Heart left ventricle (tissue), 16 donors: ENCODE measurements at regions not wholly inside any gene's neighbourhood (a gene's known extent, or its start where the extent isn't known, plus 50 kb on each side); places are given as distances from the start of the nearest gene placed in this dataset.
"Not testable (repeated sequence)": the region's sequence is repeated elsewhere in the genome, so short reads cannot be mapped to it uniquely, and the experiment has no call there.

ENCODE experiments used
- ATAC-seq, 4 donors: fragments of 200-7000 bp; cut with Tn5 transposase; one replicate each; pipeline ENCODE4 v1.9.1; 2020 to 2022; ENCODE audit warnings: moderate library complexity in 4 of 4, mild to moderate bottlenecking in 3 of 4, moderate number of reproducible peaks in 1 of 4
- DNase-seq, 5 donors: peaks; one replicate each; pipeline ENCODE4 v3.0.0-alpha.2; 2020
- H3K27ac ChIP-seq, 12 donors: fragments of 200-600 bp; sonication (generic) in 4 of 12; one replicate each; pipeline versions ENCODE4 v1.5.0 to v1.8.0; 2016 to 2022; ENCODE audit warnings: mild to moderate bottlenecking in 2 of 12
- H3K27me3 ChIP-seq, 9 donors: fragments of 200-600 bp; sonication (generic) in 2 of 9; one replicate each; pipeline versions ENCODE4 v1.5.1 to v1.8.0; 2016 to 2022; ENCODE audit warnings: mild to moderate bottlenecking in 3 of 9
- H3K36me3 ChIP-seq, 9 donors: fragments of 200-600 bp; sonication (generic) in 2 of 9; one replicate each; pipeline versions ENCODE4 v1.5.0 to v1.8.0; 2018 to 2022; ENCODE audit warnings: mild to moderate bottlenecking in 2 of 9
- H3K4me1 ChIP-seq, 12 donors: fragments of 200-600 bp; sonication (generic) in 4 of 12; one replicate each; pipeline versions ENCODE4 v1.5.0 to v1.8.0; 2016 to 2022; ENCODE audit warnings: mild to moderate bottlenecking in 3 of 12
- H3K4me3 ChIP-seq, 12 donors: fragments of 200-600 bp; sonication (generic) in 4 of 12; one replicate each; pipeline versions ENCODE4 v1.5.0 to v1.8.0; 2017 to 2022; ENCODE audit warnings: mild to moderate bottlenecking in 9 of 12, moderate library complexity in 4 of 12
- H3K9me3 ChIP-seq, 12 donors: fragments of 200-600 bp; sonication (generic) in 4 of 12; one replicate each; pipeline versions ENCODE4 v1.5.0 to v1.8.0; 2016 to 2022; ENCODE audit warnings: mild to moderate bottlenecking in 1 of 12
- POLR2A ChIP-seq, 2 donors: fragments of 450-650 bp; IDR thresholded peaks; one replicate each; pipeline ENCODE4 v1.6.1; 2017; ENCODE audit warnings: antibody characterized with exemption in 2 of 2, mild to moderate bottlenecking in 2 of 2, moderate library complexity in 2 of 2
- WGBS, 4 donors: extraction: QIAGEN DNeasy Blood & Tissue Kit in 2 of 4; methylation state at CpG; one replicate each; pipeline versions ENCODE4 v1.1.5 to v1.1.7; 2013 to 2018; 5-methylcytosine and 5-hydroxymethylcytosine counted together
- intact Hi-C, 10 donors: fragments of 100-400 bp; cut with DNase I; formaldehyde crosslinking; loops; one replicate each; pipeline versions ENCODE4 v1.11.1 to v1.14.2; 2022
- TF ChIP-seq, protein P1 (sequence below), 12 donors: fragments of 200-600 bp; sonication (generic) in 4 of 12; IDR thresholded peaks; one replicate each; pipeline versions ENCODE4 v1.5.0 to v1.8.0; 2018 to 2022; ENCODE audit warnings: antibody characterized with exemption in 12 of 12, mild to moderate bottlenecking in 5 of 12
- donor health status: ischemic (EF 13 %, LVEDD 7.1; RV severe dilation, severe dysfunction).
- donor health status: healthy with polysubstance abuse.
- donor health status: DM: no; HTN: yes; CAD: no.
- donor health status: DM: no; HTN: no; CAD: no.
- donor health status: ischemic (EF 25% LVEDD 6.9; RV normal size, moderate dysfunction).
- donor health status: ischemic (EF 25% LVEDD 5.7; RV mildly dilated, moderate dysfunction).
- donor health status: healthy.
- donor health status: DM: yes; HTN: yes; CAD: no.
- donor health status: ischemic (EF 35%, LVEDD 5.7; RV mildly dilated, moderate dysfunction).
- donor health status: nonischemic (EF 11% LVEDD 7.7; RV severe dilation, severe dysfunction).
- donor health status: DM: yes; HTN: yes; CAD: no.
- donor health status: PGD.
- donor health status: ischemic (EF 29% LVEDD 5.4; RV normal size, mild dysfunction).
- donor health status: nonischemic (EF 23%, LVEDD 6.1; RV moderate dilation, normal function).

- Histone ChIP-seq H3K4me1 (no peaks in the 10 kb centered on the region), H3K27me3 (peaks cover 0 to 8% (median 0%) of the 10 kb centered on the region in 9 donors), H3K36me3 (no peaks in the 10 kb centered on the region), H3K9me3 (no peaks in the 10 kb centered on the region), H3K4me3 (no peak overlapping the region), H3K27ac (no peak overlapping the region)
- WGBS, 4 donors, result 19 to 36% (median 25%) methylated on average over 2 of the region's 2 CpGs
- ATAC-seq (no peak), DNase-seq (no peak)
- TF ChIP-seq, protein P1, sequence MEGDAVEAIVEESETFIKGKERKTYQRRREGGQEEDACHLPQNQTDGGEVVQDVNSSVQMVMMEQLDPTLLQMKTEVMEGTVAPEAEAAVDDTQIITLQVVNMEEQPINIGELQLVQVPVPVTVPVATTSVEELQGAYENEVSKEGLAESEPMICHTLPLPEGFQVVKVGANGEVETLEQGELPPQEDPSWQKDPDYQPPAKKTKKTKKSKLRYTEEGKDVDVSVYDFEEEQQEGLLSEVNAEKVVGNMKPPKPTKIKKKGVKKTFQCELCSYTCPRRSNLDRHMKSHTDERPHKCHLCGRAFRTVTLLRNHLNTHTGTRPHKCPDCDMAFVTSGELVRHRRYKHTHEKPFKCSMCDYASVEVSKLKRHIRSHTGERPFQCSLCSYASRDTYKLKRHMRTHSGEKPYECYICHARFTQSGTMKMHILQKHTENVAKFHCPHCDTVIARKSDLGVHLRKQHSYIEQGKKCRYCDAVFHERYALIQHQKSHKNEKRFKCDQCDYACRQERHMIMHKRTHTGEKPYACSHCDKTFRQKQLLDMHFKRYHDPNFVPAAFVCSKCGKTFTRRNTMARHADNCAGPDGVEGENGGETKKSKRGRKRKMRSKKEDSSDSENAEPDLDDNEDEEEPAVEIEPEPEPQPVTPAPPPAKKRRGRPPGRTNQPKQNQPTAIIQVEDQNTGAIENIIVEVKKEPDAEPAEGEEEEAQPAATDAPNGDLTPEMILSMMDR (IDR thresholded peaks at IDR 0.05), result no peak
- no peak for TF ChIP-seq POLR2A (IDR thresholded peaks at IDR 0.05)
- intact Hi-C loops, result no loop called here
These were observed 125.5 kb downstream of the DIRAS2 start for GRCh38 chr9:90517103-90517502.

DNA sequence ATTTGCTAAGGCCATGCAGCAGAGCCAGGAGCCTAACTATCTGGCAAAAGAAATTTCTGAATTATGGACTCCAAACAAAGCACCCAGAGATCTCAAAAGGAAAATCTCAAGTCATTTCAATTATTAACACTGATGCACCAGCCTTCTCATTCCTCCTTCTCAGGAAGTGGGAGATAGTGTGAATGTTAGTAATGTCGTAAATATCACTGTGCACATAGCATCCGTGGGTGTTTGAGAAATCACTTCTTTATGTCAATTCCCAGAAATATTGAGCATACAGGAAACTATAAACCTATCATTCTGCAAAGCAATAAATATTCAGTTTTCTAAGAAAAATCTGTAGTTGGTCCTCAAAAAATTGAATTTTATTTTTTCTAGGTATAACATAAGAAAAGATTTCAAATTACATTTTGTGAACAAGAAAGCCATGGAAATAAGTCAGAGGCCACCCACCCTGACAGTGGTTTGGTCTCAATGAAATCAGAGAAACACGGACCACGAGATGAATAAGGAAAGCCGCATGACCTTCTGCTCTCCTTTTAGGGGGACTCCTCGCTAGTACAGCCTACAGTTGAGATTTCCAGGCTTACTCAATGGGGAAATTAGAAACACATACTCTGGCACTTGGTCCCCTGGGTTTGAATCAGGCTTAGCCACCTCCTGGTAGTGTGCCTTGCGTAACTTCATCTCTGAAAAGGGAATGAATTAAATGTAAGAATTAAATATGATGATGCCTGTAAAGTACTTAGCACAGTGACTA is 120.6 kb downstream of the DIRAS2 start:
- ATAC-seq, result no peak
- TF ChIP-seq POLR2A (IDR thresholded peaks at IDR 0.05), result no peak
- TF ChIP-seq, protein P1 (IDR thresholded peaks at IDR 0.05), result no peak
- Histone ChIP-seq H3K27ac (no peak overlapping the region), H3K36me3 (no peaks in the 10 kb centered on the region), H3K4me3 (no peak overlapping the region), H3K9me3 (no peaks in the 10 kb centered on the region), H3K4me1 (no peaks in the 10 kb centered on the region), H3K27me3 (peaks cover 0 to 15% (median 3%) of the 10 kb centered on the region in 9 donors)
- no peak for DNase-seq
- 77 to 85% (median 80%) methylated on average over 7 of the region's 7 CpGs for WGBS, 4 donors
- intact Hi-C loops, result no loop called here

DNA sequence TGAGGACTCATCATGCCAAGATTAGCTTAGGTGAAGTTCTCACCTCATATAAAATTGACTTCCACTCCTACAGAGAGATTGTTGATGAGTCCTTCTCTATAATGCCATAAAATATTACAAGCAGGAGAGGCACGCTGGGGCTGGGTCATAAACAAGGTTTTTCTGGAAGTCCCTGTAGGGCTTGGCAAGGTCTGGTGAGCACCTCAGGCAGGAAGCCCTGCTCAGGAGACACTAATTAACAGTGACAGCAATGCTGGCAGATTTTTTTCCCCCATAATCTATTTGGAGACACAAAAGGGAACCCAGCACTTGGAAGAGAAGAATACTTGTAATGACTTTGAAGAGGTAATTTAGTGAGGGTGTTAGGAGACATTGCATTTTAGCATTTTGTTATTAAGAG is 118.7 kb downstream of the DIRAS2 start:
- H3K36me3 ChIP-seq, result no peaks in the 10 kb centered on the region
- ATAC-seq (no peak), DNase-seq (no peak)
- 40 to 68% (median 46%) methylated on average over 1 of the region's 1 CpG for WGBS, 4 donors
- H3K4me1 ChIP-seq, result no peaks in the 10 kb centered on the region
- H3K9me3 ChIP-seq, result peaks cover 0 to 5% (median 0%) of the 10 kb centered on the region in 12 donors
- TF ChIP-seq, protein P1 (IDR thresholded peaks at IDR 0.05), result no peak
- TF ChIP-seq POLR2A (IDR thresholded peaks at IDR 0.05), result no peak
- no peak overlapping the region for H3K27ac ChIP-seq
- intact Hi-C loops, result no loop called here
- peaks cover 0 to 15% (median 3%) of the 10 kb centered on the region in 9 donors for H3K27me3 ChIP-seq
- H3K4me3 ChIP-seq, result no peak overlapping the region

DNA sequence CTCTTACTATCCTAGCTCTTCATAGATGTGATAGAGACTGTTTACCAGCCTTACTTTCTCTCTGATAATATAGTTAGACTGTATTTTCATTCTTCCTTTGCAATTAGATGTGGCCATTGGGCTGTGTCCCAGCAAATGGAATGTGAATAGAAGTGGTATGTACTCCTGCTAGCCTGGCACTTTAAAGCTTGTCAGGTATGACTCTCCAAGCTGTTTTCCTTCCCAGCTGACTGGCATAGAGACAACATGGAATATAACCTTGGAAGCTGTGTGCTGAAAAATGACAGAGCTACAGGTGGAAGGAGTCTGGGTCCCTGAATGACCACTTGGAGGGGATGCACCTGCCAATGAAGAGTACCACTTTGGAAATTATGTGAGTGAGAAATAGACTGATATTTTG is 116.2 kb downstream of the DIRAS2 start:
- H3K27ac ChIP-seq, result no peak overlapping the region
- no peak for ATAC-seq
- H3K9me3 ChIP-seq, result peaks cover 0 to 5% (median 0%) of the 10 kb centered on the region in 12 donors
- H3K27me3 ChIP-seq, result peaks cover 0 to 11% (median 3%) of the 10 kb centered on the region in 9 donors
- no peaks in the 10 kb centered on the region for H3K36me3 ChIP-seq
- intact Hi-C loops, result no loop called here
- no peak overlapping the region for H3K4me3 ChIP-seq
- no peaks in the 10 kb centered on the region for H3K4me1 ChIP-seq
- TF ChIP-seq, protein P1 (IDR thresholded peaks at IDR 0.05), result no peak
- DNase-seq, result no peak

DNA sequence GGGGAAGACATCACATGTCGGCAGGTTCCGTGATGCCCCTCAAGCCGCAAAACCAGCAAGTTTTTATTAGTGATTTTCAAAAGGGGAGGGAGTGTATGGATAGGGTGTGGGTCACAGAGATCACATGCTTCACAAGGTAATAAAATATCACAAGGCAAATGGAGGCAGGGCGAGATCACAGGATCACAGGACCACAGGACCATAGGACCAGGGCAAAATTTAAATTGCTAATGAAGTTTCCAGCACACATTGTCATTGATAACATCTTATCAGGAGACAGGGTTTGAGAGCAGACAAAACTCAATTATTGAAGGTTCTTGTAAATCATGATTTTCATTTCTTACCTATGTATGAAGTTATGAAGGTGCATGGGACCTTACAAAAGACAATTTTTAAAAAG is 106.5 kb downstream of the DIRAS2 start:
- intact Hi-C loops, result loop anchor here in 1 of 10 donors (5.0 kb wide), 1 partner anchor 51 kb away; no protein-coding TSS in a partner anchor
- not testable (repeated sequence) for ATAC-seq, H3K4me3 ChIP-seq, DNase-seq, H3K4me1 ChIP-seq, H3K27ac ChIP-seq, H3K36me3 ChIP-seq, H3K9me3 ChIP-seq
- 69 to 82% (median 75%) methylated on average over 4 of the region's 4 CpGs for WGBS, 4 donors
- H3K27me3 ChIP-seq, result peaks cover 0 to 10% (median 0%) of the 10 kb centered on the region in 9 donors
